Hematopoietic multipotent progenitor cell (in vitro differentiated cells): ENCODE measurements at regions not wholly inside any gene's neighbourhood (a gene's known extent, or its start where the extent isn't known, plus 50 kb on each side); places are given as distances from the start of the nearest gene placed in this dataset.
"Not testable (repeated sequence)": the region's sequence is repeated elsewhere in the genome, so short reads cannot be mapped to it uniquely, and the experiment has no call there.

Experiments used
- DNase-seq, 3 donors: peaks; one replicate each; pipeline ENCODE4 v3.0.0-alpha.2; 2011 to 2015; ENCODE audit warnings: low read depth in 2 of 3, low spot score in 2 of 3

DNA sequence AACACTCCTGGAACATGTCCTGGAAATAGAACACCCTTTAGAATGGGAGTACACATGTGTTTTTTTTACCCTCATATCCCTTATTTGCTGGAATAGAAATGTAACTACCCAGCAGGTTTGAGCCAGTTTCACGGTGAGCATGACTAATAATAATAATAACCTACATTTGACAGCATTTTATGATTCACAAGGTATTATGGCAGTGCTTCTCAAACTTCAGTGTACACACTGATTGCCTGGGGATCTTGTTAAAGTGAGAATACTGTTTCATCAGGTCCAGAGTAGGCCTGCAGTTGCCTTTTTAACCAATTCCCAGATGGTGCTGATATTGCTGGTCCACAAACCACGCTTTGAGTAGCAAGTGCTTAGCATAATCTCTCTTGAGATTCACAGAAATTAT, 63.9 kb downstream of the NFKBIZ start:
- no peak for DNase-seq

DNA sequence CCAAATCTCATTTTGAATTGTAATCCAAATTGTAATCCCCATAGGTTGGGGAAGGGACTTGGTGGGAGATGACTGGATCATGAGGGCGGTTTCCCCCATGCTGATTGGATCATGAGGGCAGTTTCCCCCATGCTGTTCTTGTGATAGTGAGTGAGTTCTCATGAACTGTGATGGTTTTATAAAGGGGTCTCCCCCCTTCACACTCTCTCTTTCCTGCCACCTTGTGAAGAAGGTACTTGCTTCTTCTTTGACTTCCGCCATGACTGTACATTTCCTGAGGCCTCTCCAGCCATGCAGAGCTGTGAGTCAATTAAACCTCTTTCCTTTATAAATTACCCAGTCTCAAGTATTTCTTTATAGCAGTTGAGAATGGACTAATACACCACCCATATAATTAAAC, 68.4 kb downstream of the NFKBIZ start:
- not testable (repeated sequence) for DNase-seq

DNA sequence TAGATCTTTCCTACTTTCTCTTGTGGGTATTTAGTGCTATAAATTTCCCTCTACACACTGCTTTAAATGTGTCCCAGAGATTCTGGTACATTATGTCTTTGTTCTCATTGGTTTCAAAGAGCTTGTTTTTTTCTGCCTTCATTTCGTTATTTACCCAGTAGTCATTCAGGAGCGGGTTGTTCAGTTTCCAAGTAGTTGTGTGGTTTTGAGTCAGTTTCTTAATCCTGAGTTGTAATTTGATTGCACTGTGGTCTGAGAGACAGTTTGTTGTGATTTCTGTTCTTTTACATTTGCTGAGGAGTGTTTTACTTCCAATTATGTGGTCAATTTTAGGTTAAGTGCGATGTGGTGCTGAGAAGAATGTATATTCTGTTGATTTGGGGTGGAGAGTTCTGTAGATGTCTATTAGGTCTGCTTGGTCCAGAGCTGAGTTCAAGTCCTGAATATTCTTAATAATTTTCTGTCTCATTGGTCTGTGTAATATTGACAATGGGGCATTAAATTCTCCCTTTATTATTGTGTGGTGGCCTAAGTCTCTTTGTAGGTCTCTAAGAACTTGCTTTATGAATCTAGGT, 72.9 kb downstream of the NFKBIZ start:
- not testable (repeated sequence) for DNase-seq

DNA sequence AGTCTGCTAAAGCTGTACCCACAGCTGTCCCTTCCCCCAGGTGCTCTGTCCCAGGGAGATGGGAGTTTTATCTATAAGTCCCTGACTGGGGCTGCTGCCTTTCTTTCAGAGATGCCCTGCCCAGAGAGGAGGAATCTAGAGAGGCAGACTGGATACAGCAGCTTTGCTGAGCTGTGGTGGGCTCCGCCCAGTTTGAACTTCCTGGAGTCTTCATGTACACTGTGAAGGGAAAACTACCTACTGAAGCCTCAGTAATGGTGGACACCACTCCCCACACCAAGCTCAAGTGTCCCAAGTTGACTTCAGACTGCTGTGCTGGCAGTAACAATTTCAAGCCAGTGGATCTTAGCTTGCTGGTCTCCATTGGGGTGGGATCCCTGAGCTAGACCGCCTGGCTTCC, 75.3 kb downstream of the NFKBIZ start:
- not testable (repeated sequence) for DNase-seq

DNA sequence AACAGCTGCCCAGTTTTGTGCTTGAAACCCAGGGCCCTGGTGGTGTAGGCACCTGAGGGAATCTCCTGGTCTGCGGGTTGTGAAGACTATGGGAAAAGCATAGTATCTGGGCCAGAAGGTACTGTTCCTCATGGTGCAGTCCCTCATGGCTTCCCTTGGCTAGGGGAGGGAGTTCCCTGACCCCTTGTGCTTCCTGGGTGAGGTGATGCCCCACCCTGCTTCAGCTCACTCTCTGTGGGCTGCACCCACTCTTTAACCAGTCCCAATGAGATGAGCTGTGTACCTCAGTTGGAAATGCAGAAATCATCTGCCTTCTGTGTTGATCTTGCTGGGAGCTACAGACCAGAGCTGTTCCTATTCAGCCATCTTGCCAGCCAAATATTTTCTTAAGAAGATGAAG, 75.8 kb downstream of the NFKBIZ start:
- not testable (repeated sequence) for DNase-seq

DNA sequence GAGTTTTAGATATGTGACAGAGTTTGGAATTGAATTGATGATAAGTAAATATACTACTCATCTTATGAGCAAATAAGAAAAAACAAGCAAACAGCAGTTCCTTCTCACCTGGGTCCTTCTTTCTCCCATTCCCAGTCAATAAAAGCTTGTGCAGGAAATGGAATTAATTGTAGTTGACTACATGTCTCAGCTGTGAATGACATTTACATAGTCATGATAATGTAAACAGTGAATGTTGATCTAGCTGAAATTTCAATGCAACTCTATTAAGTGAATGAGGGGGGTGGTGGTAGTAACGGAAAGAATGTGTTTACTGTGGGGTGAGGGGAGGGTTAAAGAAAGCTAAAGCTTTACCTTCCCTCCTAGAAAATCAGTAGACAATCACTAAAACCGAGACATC, 76.2 kb downstream of the NFKBIZ start:
- DNase-seq, result no peak

DNA sequence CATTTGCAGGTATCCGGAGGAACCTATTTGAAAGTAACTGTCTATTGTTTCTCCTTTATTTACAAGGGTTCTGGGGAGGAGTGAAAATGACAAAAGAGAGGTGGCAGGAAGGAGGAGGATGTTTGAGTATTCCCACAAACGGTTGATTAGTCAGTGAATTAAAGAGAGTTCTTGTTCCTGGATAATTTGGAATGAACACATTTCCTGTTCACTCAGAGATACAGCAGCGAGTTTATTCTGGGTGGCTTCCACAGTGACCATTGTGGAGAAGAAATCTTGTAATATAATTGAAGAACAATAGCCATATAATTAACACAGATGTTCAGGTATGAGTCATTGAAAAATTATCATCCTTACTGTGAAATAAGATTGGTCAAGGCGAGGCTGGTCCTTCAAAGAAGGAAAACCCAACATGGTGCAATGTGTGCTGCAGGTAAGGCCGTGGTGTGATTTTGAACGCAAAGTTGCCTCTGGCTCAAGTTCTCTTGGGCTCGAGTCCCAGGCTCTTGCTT, 77.3 kb downstream of the NFKBIZ start:
- DNase-seq, result no peak

DNA sequence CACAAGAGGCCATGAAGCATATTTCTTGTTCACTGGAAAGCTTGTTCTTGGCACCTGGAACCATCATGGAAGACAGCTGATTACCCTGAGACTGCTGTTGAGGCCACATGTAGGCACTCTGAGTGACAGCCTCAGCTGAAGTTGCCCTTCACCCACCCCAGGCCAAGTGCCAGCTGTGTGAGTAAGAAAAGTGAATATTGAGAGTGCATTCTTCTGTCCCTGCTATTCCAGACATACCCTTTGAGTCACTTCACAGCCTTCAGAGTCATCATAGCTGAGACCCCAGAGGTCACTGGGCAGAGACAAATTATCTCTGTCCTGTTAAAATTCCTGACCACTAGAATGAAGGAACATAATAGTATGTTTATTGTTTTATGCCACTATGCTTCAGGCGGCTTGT, 79.6 kb downstream of the NFKBIZ start:
- DNase-seq, result no peak

DNA sequence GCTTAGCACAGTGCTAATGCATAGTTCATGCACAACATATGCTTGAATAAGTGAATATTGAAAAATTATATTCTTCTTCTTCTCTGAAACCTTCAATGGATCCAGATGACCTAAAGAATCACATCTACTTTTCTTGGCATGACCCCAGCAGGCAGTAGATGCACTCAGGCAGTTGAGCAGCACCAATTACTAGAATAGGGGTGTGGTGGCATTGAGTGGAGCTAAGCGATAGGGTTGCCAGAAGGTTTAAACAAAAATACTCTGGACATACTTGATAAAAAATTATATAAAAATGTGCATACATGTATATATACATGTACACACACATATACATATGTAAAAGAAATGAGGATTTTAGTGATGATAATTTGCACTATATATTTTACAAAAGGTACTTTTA, 81.8 kb downstream of the NFKBIZ start:
- no peak for DNase-seq

DNA sequence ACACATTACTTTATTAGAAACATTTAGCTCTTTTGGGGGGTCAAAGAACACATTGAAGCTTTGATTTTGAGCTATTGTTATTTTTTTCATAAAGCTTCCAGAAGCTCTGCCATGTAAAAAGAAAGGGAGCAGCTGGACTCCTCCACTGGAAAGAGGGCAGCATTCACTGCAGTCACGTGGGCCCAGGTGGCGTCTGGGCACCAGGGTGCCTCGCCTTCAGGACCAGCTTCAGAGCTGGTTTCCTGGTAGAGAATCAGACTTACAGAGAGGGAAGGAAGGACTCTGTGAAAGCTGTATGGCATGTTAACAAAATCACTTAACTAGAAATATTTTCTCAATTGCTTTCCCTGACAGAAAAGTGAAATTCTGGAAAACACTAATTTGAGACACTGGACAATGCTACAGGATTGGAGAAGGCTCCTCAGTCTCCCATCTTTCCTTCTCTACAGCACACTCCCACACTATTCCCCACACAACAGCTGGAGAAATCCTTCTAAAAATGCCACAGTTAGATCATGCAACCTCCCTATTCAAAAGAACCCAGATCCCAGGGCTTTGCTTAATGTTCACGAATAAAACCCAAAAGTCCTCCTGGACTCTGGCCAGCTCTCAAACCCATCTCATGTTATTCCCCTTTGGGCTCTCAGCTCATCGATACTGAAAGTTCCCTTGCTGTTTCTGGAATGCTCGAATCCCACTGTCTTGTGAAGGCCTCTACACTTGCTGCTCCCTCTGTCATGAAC, 83.2 kb downstream of the NFKBIZ start:
- no peak for DNase-seq

DNA sequence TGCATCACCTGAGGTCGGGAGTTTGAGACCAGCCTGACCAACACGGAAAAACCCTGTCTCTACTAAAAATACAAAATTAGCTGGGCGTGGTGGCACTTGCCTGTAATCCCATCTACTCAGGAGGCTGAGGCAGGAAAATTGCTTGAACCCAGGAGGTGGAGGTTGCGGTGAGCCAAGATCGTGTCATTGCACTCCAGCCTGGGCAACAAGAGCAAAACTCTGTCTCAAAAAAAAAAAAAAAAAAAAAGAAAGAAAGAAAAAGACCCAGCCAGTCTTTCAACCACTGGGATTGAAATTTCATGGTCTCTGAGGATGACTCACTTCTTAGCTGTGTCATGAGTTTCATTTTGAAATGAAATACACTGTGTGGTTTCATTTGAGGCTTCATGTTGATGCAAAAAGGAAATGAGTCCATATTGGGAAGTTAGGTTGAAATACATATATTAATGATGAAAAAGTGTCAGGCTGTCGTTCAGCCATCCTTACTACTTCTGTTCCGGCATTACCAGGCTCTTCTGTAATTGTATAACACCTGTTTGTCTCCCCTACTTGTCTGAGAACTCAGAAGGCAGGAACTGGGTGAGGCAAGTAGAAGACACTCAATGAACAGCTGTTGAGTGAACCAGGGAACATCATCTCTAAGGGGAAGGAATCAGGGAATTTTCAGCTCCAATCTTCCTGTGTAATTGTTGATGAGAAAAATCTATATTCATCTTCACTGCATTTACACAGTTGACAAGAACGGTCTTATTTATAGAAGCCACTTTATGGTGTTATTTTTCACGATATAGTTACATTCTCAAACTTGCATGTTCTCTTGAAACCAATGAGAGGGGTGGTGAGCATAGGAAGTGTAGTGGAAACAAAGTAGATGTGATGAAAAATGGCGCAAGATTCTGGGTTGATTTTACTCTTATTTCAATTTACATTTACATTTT, 87.4 kb downstream of the NFKBIZ start:
- peak; percentile 18 to 92 (median 83) for DNase-seq

DNA sequence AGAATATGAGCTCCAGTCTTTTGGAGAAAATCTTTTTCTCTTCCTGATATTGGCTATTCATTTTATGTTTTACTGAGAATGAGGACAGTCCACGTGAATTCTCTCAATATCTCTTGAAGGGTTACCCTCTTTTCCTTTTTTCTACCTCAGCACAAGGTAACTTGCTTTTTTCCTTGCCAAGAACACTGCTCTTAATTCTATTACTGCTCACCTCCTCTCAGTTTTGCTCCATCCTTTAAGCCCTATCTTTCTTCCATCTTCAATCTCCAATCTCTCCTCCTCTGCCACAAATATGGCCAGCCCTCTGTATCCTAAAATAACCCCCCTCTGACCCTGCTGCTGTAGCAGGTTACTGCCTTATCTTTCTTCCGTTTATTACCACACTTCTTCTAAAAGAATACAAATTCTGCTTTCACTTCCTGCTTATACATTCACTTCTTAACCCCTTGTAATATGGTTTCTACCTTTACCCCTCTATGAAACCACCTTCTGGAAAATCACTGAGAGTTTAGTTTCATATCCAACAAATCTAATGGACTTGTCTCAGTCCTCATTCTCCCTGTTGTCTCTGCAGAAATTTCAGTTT, 89.0 kb downstream of the NFKBIZ start:
- peak in 2 of 3 donors; percentile 33 to 47 for DNase-seq

DNA sequence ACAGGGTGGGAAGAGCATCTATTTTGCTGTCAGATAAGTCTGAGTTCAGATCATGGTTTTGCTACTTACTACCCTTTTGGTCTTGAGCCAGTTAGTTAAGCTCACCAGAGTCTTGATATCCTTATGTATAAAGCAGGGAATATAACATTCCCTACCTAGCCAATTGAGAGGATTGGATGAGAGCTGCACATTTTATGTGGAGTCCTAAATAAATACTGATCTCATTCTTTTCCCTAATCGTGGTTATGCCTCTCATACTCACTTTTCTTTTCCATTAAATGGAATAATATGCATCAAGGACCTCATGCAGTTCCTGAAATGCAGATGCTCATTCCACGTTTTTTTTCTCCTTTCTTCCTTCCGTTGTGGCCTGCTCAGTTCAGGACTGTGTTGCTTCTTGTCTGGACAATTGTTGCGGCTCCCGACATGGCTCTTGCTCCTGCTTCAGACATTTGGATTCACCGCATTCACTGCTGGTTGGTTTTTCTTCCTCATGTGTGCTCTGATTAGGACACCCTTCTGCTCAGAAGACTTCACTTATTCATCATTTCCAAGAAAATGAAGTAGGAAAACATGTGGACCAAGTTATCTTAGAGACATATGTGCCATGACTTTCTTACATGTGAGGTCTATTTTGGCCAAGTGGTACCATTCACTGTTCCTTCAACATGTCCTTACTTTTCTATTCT, 90.2 kb downstream of the NFKBIZ start:
- no peak for DNase-seq

DNA sequence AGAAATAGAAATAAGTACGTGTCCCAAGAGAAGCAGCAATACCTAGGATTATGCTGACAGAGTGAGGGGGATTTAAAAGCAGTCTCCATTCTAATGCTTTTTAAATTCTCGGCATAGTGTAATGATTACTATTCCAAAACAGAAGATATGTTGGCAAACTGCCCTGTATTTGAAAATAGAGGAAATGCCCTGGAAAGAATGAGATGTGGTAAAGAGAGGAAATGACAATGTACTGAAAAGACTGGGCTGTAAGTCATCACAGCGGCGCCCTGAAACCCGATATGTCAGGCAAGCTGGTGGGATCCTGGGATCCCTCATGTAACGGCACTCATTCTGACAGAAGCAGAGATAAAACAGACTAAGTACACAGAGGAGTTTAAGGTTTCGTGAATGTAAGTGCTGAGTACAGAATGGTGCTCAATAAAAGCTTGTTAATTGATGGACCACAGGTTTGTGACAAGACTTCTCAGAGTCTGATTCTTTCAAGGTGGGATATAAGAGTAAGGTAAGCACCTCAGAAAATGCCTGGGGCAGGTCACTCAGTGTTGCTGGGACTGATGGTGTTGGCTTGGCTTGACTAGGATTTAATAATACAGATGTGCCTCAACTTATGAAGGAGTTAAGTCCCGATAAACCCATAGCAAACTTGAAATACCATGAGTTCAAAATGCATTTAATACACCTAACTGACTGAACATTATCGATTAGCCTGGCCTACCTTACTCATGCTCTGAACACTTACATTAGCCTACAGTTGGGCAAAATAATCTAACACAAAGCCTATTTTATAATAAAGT, 91.4 kb downstream of the NFKBIZ start:
- DNase-seq, result peak in 2 of 3 donors; percentile 70 to 77

DNA sequence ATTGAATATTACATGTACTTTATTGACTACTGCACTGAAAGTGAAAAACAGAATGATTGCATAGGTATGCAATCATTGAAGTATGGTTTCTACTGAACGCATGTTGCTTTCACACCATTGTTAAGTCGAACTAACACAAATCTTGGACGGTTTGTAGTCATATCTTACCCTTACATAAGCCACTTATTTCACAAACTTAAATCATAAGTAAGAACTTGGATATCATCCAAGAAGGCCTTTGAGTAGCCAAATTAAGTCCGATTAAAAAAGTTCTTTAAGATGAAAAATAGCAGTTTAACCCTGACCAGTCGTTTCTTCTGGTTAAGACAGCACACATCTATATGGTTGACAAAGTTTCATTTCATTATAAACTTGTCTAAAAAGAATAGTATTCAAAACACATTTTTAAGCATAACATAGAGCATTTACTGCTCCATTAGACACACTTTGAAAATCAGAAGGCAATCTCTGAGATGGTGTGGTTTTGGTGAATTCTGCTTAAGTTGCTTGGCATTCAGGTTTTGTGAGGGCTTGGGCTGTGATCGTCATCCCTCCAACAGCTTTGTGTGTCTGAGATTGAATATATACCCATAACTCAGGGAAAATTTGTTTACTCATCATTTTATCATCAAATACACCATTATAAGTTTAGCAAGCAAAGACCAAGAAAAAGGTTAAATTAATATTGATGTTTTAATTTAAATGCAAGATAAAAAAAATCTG, 92.2 kb downstream of the NFKBIZ start:
- no peak for DNase-seq

DNA sequence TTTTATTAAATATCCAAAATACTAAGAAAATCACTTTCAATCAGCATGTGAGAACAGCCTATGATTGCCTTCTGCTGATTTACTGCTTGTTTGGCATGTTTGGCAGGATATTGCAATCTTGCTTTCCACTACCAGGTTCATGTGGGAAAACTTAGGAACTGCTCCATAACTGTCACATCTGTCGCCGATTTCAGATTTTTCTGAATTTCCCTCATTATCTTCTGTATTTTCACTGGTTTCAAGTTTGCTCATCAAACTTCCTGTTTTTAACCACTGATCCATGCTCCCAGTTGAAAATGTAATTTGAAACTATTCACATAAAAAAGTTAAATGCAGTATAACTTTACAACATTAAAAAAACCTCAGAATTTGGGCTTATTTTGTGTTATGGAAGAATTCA, 93.0 kb downstream of the NFKBIZ start:
- DNase-seq, result peak in 2 of 3 donors; percentile 24 to 27

DNA sequence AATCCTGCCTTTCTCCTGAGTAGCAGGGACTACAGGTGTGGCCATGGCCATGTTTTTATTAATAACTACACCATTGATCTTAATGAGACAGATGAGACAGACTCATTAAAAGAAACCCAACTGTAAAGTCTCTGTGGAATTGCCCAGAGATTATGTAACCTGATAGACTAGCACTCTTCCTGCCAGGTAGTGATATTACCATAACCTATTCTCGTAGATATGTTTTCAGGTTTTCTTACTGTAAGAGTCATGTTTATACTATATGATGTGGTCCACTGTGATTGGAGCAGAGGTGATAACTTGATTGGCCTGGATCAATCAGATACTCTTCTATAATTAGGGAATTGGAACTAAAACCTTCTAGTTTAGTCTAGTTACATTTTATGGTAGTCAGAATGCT, 93.7 kb downstream of the NFKBIZ start:
- DNase-seq, result no peak

DNA sequence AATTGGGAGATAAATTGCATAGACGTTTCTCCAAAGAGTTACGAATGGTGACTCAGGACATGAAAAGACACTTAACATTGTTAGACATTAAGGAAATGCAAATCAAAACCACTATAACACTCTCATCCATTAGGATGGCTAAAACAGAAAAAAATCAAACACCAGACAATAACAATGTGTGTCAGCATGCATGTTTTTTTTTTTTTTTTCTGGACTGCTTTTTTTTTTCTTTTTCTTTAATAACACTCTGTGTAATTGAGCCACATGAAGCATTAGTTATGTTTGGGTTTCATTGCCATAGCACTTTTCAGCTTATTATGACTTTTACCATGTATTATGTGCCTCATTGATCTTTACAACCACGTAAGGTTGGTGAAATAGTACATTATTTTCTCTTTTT, 95.0 kb downstream of the NFKBIZ start:
- DNase-seq, result no peak

DNA sequence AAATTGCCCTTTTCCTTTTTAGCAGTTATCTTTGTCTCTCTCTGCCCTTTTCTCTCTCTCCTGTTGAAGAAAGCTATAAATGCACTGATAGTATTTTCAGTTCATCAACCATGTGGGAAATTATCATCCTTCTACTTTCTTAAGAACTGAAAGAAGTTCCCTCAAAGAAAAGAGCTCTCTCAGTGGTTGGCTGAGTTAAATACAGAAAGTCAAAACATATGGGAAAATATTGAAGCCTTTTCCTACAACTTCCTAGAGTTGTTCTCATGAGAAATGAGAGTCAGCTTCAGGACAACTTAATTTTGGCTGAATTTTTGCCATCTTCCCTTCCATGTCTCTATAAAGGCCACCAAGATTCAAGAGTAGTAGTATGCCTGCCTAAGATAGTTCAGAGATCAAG, 96.7 kb downstream of the NFKBIZ start:
- DNase-seq, result no peak
